NB4 (cell line): ENCODE measurements at regions not wholly inside any gene's neighbourhood (a gene's known extent, or its start where the extent isn't known, plus 50 kb on each side); places are given as distances from the start of the nearest gene placed in this dataset.

Experiments
- DNase-seq: peaks from one replicate; pipeline ENCODE4 v3.0.0; 2010; ENCODE audit warnings: low read depth
- H3K4me3 ChIP-seq: one replicate; pipeline ENCODE4 v1.5.1; 2011; ENCODE audit warnings: mild to moderate bottlenecking, low read depth, low read length, moderate library complexity
- MYC ChIP-seq: IDR thresholded peaks from 2 replicates; pipeline ENCODE4 v1.6.1; 2011; ENCODE audit warnings: low read depth, low read length
- POLR2A ChIP-seq: IDR thresholded peaks from 2 replicates; pipeline ENCODE4 v1.6.1; 2011; ENCODE audit warnings: mild to moderate bottlenecking; ENCODE audit not compliant: insufficient read length; ENCODE audit errors: extremely low read depth
- TF ChIP-seq, protein P1 (sequence below): IDR thresholded peaks from one replicate; pipeline ENCODE4 v1.5.1; 2012; ENCODE audit warnings: low read depth, low read length
- TF ChIP-seq, protein P2 (sequence below): IDR thresholded peaks from 2 replicates; pipeline ENCODE4 v1.6.1; 2011; ENCODE audit warnings: low read depth, low read length

DNA sequence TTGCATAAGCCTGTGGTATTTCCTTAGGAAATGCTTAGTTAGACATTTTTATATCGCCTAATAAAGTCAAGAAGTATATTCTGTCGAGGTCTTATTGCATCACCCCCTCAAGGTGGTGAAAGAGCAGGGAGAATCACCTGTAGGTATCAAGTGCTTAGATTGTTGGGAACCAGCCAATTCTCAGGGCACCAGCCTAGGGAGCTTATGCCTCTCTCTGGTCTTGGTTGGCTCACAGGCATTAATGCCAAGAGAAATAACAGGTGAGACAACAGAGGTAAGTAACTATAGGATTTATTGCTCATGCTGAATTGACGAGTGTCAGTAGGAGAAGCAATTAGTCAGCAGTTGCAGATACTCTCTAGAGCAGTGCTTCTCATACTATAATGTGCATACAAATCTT is 663.3 kb upstream of the ZNF804A start:
- TF ChIP-seq POLR2A = no peak
- TF ChIP-seq MYC = no peak
- TF ChIP-seq, protein P1, sequence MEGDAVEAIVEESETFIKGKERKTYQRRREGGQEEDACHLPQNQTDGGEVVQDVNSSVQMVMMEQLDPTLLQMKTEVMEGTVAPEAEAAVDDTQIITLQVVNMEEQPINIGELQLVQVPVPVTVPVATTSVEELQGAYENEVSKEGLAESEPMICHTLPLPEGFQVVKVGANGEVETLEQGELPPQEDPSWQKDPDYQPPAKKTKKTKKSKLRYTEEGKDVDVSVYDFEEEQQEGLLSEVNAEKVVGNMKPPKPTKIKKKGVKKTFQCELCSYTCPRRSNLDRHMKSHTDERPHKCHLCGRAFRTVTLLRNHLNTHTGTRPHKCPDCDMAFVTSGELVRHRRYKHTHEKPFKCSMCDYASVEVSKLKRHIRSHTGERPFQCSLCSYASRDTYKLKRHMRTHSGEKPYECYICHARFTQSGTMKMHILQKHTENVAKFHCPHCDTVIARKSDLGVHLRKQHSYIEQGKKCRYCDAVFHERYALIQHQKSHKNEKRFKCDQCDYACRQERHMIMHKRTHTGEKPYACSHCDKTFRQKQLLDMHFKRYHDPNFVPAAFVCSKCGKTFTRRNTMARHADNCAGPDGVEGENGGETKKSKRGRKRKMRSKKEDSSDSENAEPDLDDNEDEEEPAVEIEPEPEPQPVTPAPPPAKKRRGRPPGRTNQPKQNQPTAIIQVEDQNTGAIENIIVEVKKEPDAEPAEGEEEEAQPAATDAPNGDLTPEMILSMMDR = no peak
- TF ChIP-seq, protein P2, sequence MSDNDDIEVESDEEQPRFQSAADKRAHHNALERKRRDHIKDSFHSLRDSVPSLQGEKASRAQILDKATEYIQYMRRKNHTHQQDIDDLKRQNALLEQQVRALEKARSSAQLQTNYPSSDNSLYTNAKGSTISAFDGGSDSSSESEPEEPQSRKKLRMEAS = no peak
- no peak for DNase-seq
- no peak overlapping the region for H3K4me3 ChIP-seq

DNA sequence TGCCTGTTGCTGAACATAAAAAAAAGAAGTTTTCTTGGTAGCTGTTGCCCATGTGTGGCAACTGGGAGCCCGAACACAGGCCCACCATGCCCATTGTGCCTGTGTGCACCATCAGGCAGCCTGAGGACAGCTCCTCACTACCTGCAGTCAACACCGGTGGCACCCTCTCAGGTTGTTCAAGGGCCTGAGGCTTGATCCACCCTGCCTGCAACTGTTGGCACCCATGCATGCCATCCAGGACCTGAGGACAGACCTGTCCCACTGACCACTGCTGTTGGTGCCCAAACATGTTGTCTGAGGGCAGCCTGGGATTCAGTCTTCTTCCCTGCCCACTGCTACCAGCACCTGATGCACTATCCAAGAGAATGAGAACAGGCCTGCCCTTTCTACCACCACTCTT is 661.1 kb upstream of the ZNF804A start:
- TF ChIP-seq POLR2A (no peak), MYC (no peak)
- TF ChIP-seq, protein P1 = no peak
- TF ChIP-seq, protein P2 = no peak
- H3K4me3 ChIP-seq = no peak overlapping the region
- no peak for DNase-seq

DNA sequence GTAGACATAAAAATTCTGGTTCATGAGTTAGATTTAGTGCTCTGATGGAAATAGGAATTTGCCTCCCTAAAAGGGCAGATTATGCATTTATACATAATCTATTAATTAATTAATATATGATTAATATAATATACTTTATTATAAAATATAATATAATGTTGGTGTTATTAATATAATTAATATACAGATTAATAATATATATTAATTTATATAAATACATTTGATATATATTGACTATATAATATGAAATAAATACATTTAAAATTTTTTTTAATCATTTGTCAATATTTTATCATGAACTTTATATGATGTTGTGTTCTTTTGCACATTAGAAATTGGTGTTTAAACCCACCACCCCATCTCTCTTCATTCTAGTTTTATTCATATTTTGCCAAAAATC is 652.1 kb upstream of the ZNF804A start:
- TF ChIP-seq, protein P1 = no peak
- TF ChIP-seq POLR2A (no peak), MYC (no peak)
- TF ChIP-seq, protein P2 = no peak
- DNase-seq = no peak
- no peak overlapping the region for H3K4me3 ChIP-seq

- TF ChIP-seq, protein P1 = no peak
- TF ChIP-seq, protein P2 = no peak
- no peak for TF ChIP-seq POLR2A
- TF ChIP-seq MYC = no peak
- no peak overlapping the region for H3K4me3 ChIP-seq
- no peak for DNase-seq
Measured at GRCh38 chr2:183948861-183949260, 649.5 kb upstream of the ZNF804A start.

DNA sequence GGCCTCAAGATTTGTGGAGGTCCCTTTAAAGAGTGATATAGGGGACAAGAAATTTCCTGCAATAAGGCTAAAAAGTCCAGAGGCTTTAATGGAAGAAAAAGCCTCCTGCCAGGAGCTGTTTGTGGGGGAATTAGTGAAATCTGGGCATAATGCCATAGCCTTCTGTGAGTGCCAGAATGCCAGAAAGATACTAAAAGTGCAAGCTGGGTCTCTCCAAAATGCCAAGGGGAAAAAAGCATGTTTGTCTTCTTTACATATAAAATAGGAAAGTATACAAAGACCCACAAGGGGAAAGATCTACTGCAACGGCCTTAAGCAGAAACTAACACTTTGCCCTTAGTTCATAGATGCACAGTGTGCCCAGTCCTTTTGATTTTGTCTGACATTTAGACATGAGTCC is 647.7 kb upstream of the ZNF804A start:
- no peak for TF ChIP-seq MYC
- no peak for TF ChIP-seq POLR2A
- TF ChIP-seq, protein P2 = no peak
- TF ChIP-seq, protein P1 = no peak
- no peak for DNase-seq
- H3K4me3 ChIP-seq = no peak overlapping the region

DNA sequence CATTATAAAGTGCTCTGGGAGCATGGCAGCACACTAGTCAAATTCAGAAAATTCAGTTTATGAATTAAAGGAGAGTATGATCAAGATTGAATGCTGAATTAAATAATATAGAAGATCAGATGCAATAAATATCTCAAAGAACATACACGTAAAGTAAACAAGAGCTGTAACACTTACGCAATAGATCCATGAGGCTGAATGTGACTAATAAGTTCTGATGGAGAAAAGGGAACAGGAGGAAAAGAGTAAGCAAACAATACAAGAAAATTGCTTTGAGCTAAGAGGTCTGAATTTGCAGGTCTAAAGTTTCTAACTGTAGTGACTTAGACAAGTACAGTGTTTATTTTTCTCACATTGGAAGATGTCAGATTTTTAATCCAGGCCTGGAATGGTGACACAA is 646.7 kb upstream of the ZNF804A start:
- H3K4me3 ChIP-seq = no peak overlapping the region
- TF ChIP-seq, protein P2 = no peak
- TF ChIP-seq POLR2A (no peak), MYC (no peak)
- TF ChIP-seq, protein P1 = no peak
- no peak for DNase-seq
